Psoas muscle (tissue), 7 donors: ENCODE measurements at regions not wholly inside any gene's neighbourhood (a gene's known extent, or its start where the extent isn't known, plus 50 kb on each side); places are given as distances from the start of the nearest gene placed in this dataset.

Source experiments
- ATAC-seq, 4 donors: fragments of 200-7000 bp; cut with Tn5 transposase; one replicate each; pipeline ENCODE4 v1.9.1; 2020; ENCODE audit warnings: moderate library complexity in 3 of 4, mild to moderate bottlenecking in 2 of 4
- DNase-seq, 2 donors: peaks; one replicate each; pipeline ENCODE4 v3.0.0-alpha.2; 2020
- H3K27ac ChIP-seq: fragments of 200-600 bp; one replicate; pipeline ENCODE4 v1.8.0; 2022
- H3K27me3 ChIP-seq, 3 donors: fragments of 200-600 bp in 1 of 3; one replicate each; pipeline versions ENCODE4 v1.6.1 to v1.8.0; 2013 to 2022; ENCODE audit warnings: low read length in 2 of 3, mild to moderate bottlenecking in 2 of 3, moderate library complexity in 1 of 3; ENCODE audit not compliant: insufficient read depth in 3 of 3
- H3K36me3 ChIP-seq, 2 donors: fragments of 200-600 bp in 1 of 2; one replicate each; pipeline versions ENCODE4 v1.6.1 to v1.8.0; 2013 to 2022; ENCODE audit warnings: low read depth in 1 of 2, mild to moderate bottlenecking in 1 of 2, moderate library complexity in 1 of 2; ENCODE audit not compliant: insufficient read depth in 1 of 2
- H3K4me1 ChIP-seq: fragments of 200-600 bp; one replicate; pipeline ENCODE4 v1.8.0; 2022
- H3K4me3 ChIP-seq: fragments of 200-600 bp; one replicate; pipeline ENCODE4 v1.8.0; 2022; ENCODE audit warnings: mild to moderate bottlenecking
- H3K9me3 ChIP-seq: fragments of 200-600 bp; one replicate; pipeline ENCODE4 v1.8.0; 2022
- WGBS, 3 donors: extraction: QIAGEN DNeasy Blood & Tissue Kit; methylation state at CpG; one replicate each; pipeline versions ENCODE4 v1.1.6 to v1.1.7; 2013; 5-methylcytosine and 5-hydroxymethylcytosine counted together
- intact Hi-C, 2 donors: fragments of 100-400 bp; cut with DNase I; formaldehyde crosslinking; loops; one replicate each; pipeline versions ENCODE4 v1.11.0 to v1.14.2; 2022
- TF ChIP-seq, protein P1 (sequence below): fragments of 200-600 bp; IDR thresholded peaks from one replicate; pipeline ENCODE4 v1.8.0; 2022; ENCODE audit warnings: antibody characterized with exemption
- donor health status: healthy with polysubstance abuse.
- donor health status: DM: no; HTN: no; CAD: no; lungs with moderate emphysema.
- donor health status: Bipolar disorder and iron deficiency.
- donor health status: healthy.
- donor health status: DM: yes; HTN: yes; CAD: no.
- donor health status: DM: no; HTN: no; CAD: no.
- donor health status: DM: yes; HTN: yes; CAD: no.

- H3K4me1 ChIP-seq = no peaks in the 10 kb centered on the region
- 91 to 92% (median 92%) methylated on average over 17 of the region's 17 CpGs for WGBS, 3 donors
These were observed 367.0 kb upstream of the POM121L12 start for GRCh38 chr7:52668435-52668834.

DNA sequence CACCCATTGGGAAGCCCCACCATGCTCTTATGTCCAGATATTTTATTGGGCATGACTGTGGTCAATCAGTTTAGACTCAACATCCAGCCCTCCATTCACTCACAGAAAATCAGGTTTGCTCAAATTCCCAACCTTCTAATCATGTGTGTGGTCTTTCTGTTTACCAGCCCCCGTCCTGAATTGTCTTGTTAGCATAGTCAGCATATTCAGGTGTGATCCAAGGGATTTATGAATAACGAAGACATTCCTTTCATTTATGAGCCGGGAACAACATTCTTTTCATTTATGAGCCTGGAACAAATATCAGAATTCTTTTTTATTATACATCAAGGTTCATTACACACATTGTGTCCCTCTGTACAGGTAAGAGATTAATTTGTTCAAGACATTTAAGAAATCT, 376.3 kb upstream of the POM121L12 start:
- Histone ChIP-seq H3K4me1 (no peaks in the 10 kb centered on the region), H3K4me3 (no peak overlapping the region), H3K27ac (no peak overlapping the region), H3K27me3 (no peaks in the 10 kb centered on the region), H3K36me3 (no peaks in the 10 kb centered on the region), H3K9me3 (peaks cover 5% of the 10 kb centered on the region)
- intact Hi-C loops = no loop called here
- DNase-seq = no peak
- TF ChIP-seq, protein P1, sequence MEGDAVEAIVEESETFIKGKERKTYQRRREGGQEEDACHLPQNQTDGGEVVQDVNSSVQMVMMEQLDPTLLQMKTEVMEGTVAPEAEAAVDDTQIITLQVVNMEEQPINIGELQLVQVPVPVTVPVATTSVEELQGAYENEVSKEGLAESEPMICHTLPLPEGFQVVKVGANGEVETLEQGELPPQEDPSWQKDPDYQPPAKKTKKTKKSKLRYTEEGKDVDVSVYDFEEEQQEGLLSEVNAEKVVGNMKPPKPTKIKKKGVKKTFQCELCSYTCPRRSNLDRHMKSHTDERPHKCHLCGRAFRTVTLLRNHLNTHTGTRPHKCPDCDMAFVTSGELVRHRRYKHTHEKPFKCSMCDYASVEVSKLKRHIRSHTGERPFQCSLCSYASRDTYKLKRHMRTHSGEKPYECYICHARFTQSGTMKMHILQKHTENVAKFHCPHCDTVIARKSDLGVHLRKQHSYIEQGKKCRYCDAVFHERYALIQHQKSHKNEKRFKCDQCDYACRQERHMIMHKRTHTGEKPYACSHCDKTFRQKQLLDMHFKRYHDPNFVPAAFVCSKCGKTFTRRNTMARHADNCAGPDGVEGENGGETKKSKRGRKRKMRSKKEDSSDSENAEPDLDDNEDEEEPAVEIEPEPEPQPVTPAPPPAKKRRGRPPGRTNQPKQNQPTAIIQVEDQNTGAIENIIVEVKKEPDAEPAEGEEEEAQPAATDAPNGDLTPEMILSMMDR = no peak
- WGBS, 3 donors = 54 to 57% (median 57%) methylated on average over 3 of the region's 3 CpGs
- no peak for ATAC-seq

More at GRCh38 chr7:52668435-52668834, 367.0 kb upstream of the POM121L12 start:
- no peak overlapping the region for H3K4me3 ChIP-seq
- DNase-seq (no peak), ATAC-seq (no peak)
- no peaks in the 10 kb centered on the region for H3K9me3 ChIP-seq
- intact Hi-C loops = no loop called here
- H3K27ac ChIP-seq = no peak overlapping the region
- no peaks in the 10 kb centered on the region for H3K36me3 ChIP-seq
- TF ChIP-seq, protein P1 = no peak
- H3K27me3 ChIP-seq = no peaks in the 10 kb centered on the region

GRCh38 chr7:52656098-52656497, 379.3 kb upstream of the POM121L12 start:
- TF ChIP-seq, protein P1 = no peak
- no peak overlapping the region for H3K27ac ChIP-seq
- no peaks in the 10 kb centered on the region for H3K27me3 ChIP-seq
- H3K4me1 ChIP-seq = no peaks in the 10 kb centered on the region
- peaks cover 5% of the 10 kb centered on the region for H3K9me3 ChIP-seq
- no peaks in the 10 kb centered on the region for H3K36me3 ChIP-seq
- 59 to 86% (median 73%) methylated on average over 3 of the region's 3 CpGs for WGBS, 3 donors
- no peak overlapping the region for H3K4me3 ChIP-seq
- ATAC-seq (no peak), DNase-seq (no peak)
- intact Hi-C loops = no loop called here

GRCh38 chr7:52652621-52653020, 382.8 kb upstream of the POM121L12 start:
- intact Hi-C loops = no loop called here
- ATAC-seq = no peak
- Histone ChIP-seq H3K4me1 (no peaks in the 10 kb centered on the region), H3K27ac (no peak overlapping the region), H3K9me3 (no peaks in the 10 kb centered on the region), H3K4me3 (no peak overlapping the region), H3K36me3 (no peaks in the 10 kb centered on the region), H3K27me3 (no peaks in the 10 kb centered on the region)
- TF ChIP-seq, protein P1 = no peak
- 15 to 59% (median 53%) methylated on average over 1 of the region's 1 CpG for WGBS, 3 donors
- DNase-seq = no peak

DNA sequence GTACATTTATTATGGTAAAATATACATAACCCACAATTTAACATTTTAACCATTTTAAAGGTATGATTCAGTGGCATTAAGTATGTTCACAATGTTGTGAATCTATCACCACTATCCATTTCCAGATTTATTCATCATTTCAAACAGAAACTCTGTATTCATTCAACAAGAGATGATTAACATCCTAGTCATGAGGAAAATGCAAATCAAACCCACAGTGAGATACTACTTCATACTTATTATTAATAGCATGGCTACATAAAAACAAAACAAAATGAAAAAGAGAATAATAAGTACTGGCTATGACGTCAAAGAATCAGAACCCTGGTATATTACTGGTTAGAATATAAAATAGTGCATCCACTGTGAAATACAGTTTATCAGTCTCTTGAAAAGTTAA, 386.6 kb upstream of the POM121L12 start:
- no peak overlapping the region for H3K27ac ChIP-seq
- no peak overlapping the region for H3K4me3 ChIP-seq
- H3K9me3 ChIP-seq = peaks cover 6% of the 10 kb centered on the region
- ATAC-seq (no peak), DNase-seq (no peak)
- TF ChIP-seq, protein P1 = no peak
- intact Hi-C loops = no loop called here
- H3K27me3 ChIP-seq = no peaks in the 10 kb centered on the region
- WGBS, 3 donors = 83 to 91% (median 88%) methylated on average over 1 of the region's 1 CpG
- no peaks in the 10 kb centered on the region for H3K4me1 ChIP-seq
- H3K36me3 ChIP-seq = no peaks in the 10 kb centered on the region
